Gastroesophageal sphincter (tissue), 4 donors: ENCODE measurements at regions not wholly inside any gene's neighbourhood (a gene's known extent, or its start where the extent isn't known, plus 50 kb on each side); places are given as distances from the start of the nearest gene placed in this dataset.

Experiments used
- ATAC-seq: fragments of 150-250 bp; one replicate; pipeline ENCODE4 v1.9.1; 2016; ENCODE audit warnings: mild to moderate bottlenecking, moderate library complexity
- H3K27ac ChIP-seq, 4 donors: fragments of 200-600 bp; sonication (generic) in 3 of 4; 1 replicate in 3 of 4; 2 replicates in 1 of 4; pipeline ENCODE4 v1.5.1; 2016 to 2019
- H3K27me3 ChIP-seq: fragments of 200-600 bp; sonication (generic); one replicate; pipeline ENCODE4 v1.5.1; 2019
- H3K36me3 ChIP-seq, 2 donors: fragments of 200-600 bp; sonication (generic); one replicate each; pipeline ENCODE4 v1.5.1; 2019; ENCODE audit warnings: control low read depth in 1 of 2
- H3K4me1 ChIP-seq, 3 donors: fragments of 200-600 bp; sonication (generic); 1 replicate in 2 of 3; 2 replicates in 1 of 3; pipeline ENCODE4 v1.5.1; 2016 to 2019; ENCODE audit warnings: control low read depth in 2 of 3
- H3K4me3 ChIP-seq, 2 donors: fragments of 200-600 bp; sonication (generic); one replicate each; pipeline ENCODE4 v1.5.1; 2019; ENCODE audit warnings: mild to moderate bottlenecking in 1 of 2, moderate library complexity in 1 of 2
- H3K9me3 ChIP-seq, 3 donors: fragments of 200-600 bp; sonication (generic); one replicate each; pipeline ENCODE4 v1.5.1; 2017 to 2019; ENCODE audit warnings: control low read depth in 2 of 3
- CTCF ChIP-seq, 4 experiments: fragments of 200-600 bp in 2 of 4; fragments of 450-650 bp in 2 of 4; sonication (generic) in 1 of 4; IDR thresholded peaks; one replicate each; pipeline ENCODE4 v1.5.1; 2017 to 2019; ENCODE audit warnings: antibody characterized with exemption in 4 of 4, mild to moderate bottlenecking in 2 of 4, moderate library complexity in 2 of 4
- EP300 ChIP-seq: sonication (generic); formaldehyde crosslinking; IDR thresholded peaks from one replicate; pipeline ENCODE4 v1.6.1; 2017; ENCODE audit warnings: antibody characterized with exemption, mild to moderate bottlenecking
- POLR2A ChIP-seq, 2 donors: fragments of 450-650 bp; IDR thresholded peaks; one replicate each; pipeline ENCODE4 v1.6.1; 2017; ENCODE audit warnings: antibody characterized with exemption in 2 of 2, mild to moderate bottlenecking in 2 of 2, moderate library complexity in 1 of 2
- POLR2AphosphoS5 ChIP-seq: sonication (generic); formaldehyde crosslinking; IDR thresholded peaks from one replicate; pipeline ENCODE4 v1.6.1; 2017; ENCODE audit warnings: antibody characterized with exemption
- whole genome bisulfite sequencing, 2 donors: methylation state at CpG; one replicate each; pipeline ENCODE4 v1.1.5; 2018; ENCODE audit warnings: low coverage in 1 of 2; 5-methylcytosine and 5-hydroxymethylcytosine counted together

DNA sequence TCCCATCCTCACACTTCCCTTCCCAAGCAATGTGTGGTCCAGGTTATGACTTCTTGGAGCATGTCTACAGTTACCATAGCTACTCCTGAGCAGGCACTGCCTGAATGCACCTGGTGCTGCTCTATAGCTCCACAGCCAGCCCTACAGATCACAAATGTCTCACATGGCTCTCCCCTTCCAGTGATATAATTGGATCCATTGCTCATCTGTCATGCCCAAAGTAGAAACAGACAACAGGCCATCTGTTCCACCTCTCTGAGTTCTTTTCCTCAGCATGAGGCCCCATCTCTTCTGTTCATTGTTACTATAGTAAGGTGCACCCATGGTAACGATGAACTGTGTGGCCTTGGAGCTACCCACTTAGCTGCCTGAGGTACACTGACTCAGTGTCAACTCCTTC lies 320.3 kb upstream of the ZC3H12C start:
- no peak for TF ChIP-seq POLR2AphosphoS5
- no peak for TF ChIP-seq CTCF (IDR thresholded peaks at IDR 0.05)
- TF ChIP-seq POLR2A (IDR thresholded peaks at IDR 0.05) = no peak
- no peak for TF ChIP-seq EP300
- no peaks in the 10 kb centered on the region for H3K4me1 ChIP-seq
- no peak overlapping the region for H3K27ac ChIP-seq
- WGBS, 2 donors = no CpG with 5 or more reads among the region's 1 CpG
- ATAC-seq = no peak
- H3K9me3 ChIP-seq = no peaks in the 10 kb centered on the region
- H3K36me3 ChIP-seq = no peaks in the 10 kb centered on the region
- H3K27me3 ChIP-seq = no peaks in the 10 kb centered on the region
- no peak overlapping the region for H3K4me3 ChIP-seq

- 53 to 79% methylated on average over 2 of the region's 2 CpGs for WGBS, 2 donors
Observed at GRCh38 chr11:109775686-109776085, 317.5 kb upstream of the ZC3H12C start.

DNA sequence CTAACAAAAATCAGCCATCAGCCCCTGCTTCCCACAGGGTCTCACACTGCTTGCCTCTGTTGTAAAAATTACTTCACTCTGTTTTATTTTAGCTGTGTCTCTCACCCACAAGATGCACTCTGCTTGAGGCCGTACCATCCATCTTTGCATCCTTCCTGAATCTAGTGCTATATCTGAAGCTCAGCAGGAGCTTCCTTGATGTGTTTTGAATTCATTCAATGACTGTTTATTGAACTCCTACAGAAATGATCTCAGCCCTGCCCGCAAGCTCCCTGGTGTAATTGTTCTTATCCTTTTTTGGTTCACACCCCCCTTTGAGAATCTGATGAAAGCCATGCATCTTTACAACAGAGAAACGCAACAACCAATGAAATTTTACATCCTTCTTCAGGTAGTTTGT lies 310.2 kb upstream of the ZC3H12C start:
- Histone ChIP-seq H3K4me3 (no peak overlapping the region), H3K4me1 (no peaks in the 10 kb centered on the region), H3K27ac (no peak overlapping the region), H3K27me3 (no peaks in the 10 kb centered on the region), H3K36me3 (no peaks in the 10 kb centered on the region), H3K9me3 (no peaks in the 10 kb centered on the region)
- ATAC-seq = no peak
- 70 to 81% methylated on average over 3 of the region's 3 CpGs for WGBS, 2 donors
- no peak for TF ChIP-seq EP300

More at GRCh38 chr11:109775686-109776085, 317.5 kb upstream of the ZC3H12C start:
- Histone ChIP-seq H3K36me3 (no peaks in the 10 kb centered on the region), H3K27ac (no peak overlapping the region), H3K9me3 (no peaks in the 10 kb centered on the region), H3K27me3 (no peaks in the 10 kb centered on the region), H3K4me3 (no peak overlapping the region), H3K4me1 (no peaks in the 10 kb centered on the region)
- TF ChIP-seq POLR2AphosphoS5 (no peak), EP300 (no peak), POLR2A (IDR thresholded peaks at IDR 0.05) (no peak), CTCF (IDR thresholded peaks at IDR 0.05) (no peak)
- no peak for ATAC-seq

DNA sequence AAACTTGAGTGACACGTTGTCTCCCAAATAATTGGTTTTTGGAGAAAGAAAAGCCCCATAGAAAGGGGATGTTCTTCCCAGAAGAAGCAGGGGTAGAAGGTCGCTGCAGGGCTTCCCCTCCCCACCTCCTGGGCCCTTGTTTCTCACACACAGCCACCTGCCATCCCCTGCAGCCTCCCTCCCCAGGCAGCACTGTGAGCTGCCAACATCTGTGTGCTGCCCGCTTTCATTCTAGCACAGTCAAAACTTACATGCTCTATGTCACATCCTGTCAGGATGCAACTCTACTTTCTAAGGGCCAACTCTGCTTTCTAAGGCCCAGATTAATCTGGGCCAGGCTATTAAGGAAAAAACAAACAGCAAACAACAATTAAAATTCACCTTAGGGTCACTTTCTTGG lies 309.4 kb upstream of the ZC3H12C start:
- Histone ChIP-seq H3K27ac (no peak overlapping the region), H3K4me1 (no peaks in the 10 kb centered on the region), H3K27me3 (no peaks in the 10 kb centered on the region), H3K4me3 (no peak overlapping the region), H3K9me3 (no peaks in the 10 kb centered on the region), H3K36me3 (no peaks in the 10 kb centered on the region)
- ATAC-seq = no peak
- WGBS, 2 donors = 25 to 71% methylated on average over 2 of the region's 3 CpGs
- TF ChIP-seq EP300 = no peak
- TF ChIP-seq CTCF (IDR thresholded peaks at IDR 0.05) = no peak
- TF ChIP-seq POLR2A (IDR thresholded peaks at IDR 0.05) = no peak
- TF ChIP-seq POLR2AphosphoS5 = no peak

- ATAC-seq = no peak
- no peaks in the 10 kb centered on the region for H3K27me3 ChIP-seq
- no peak overlapping the region for H3K27ac ChIP-seq
- WGBS, 2 donors = 77 to 93% methylated on average over 3 of the region's 3 CpGs
- no peaks in the 10 kb centered on the region for H3K36me3 ChIP-seq
- H3K9me3 ChIP-seq = no peaks in the 10 kb centered on the region
- TF ChIP-seq EP300 (no peak), CTCF (IDR thresholded peaks at IDR 0.05) (no peak), POLR2A (IDR thresholded peaks at IDR 0.05) (no peak), POLR2AphosphoS5 (no peak)
- H3K4me1 ChIP-seq = no peaks in the 10 kb centered on the region
- no peak overlapping the region for H3K4me3 ChIP-seq
Observed at GRCh38 chr11:109784536-109784935, 308.7 kb upstream of the ZC3H12C start.

DNA sequence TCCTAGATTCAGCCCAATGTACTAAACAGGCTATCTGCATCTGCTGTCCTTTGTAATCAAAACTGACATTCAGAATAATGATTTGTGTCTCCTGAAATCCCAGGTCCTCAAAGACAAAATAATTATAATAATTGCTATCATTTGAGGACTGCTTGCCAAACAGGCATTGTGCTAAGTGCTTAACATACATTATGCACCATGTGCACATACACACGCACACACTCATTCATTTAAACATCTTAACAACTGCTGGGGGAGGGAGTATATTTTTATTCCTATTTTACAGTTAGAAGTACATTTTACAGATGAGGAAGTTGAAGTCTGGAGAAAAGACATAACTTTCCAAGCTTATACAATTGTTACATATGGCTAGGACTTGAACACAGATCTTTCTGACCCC lies 308.0 kb upstream of the ZC3H12C start:
- no peaks in the 10 kb centered on the region for H3K9me3 ChIP-seq
- no peak overlapping the region for H3K4me3 ChIP-seq
- no peaks in the 10 kb centered on the region for H3K27me3 ChIP-seq
- no peaks in the 10 kb centered on the region for H3K4me1 ChIP-seq
- ATAC-seq = no peak
- H3K27ac ChIP-seq = no peak overlapping the region
- TF ChIP-seq POLR2A (IDR thresholded peaks at IDR 0.05) = no peak
- TF ChIP-seq EP300 = no peak
- no peak for TF ChIP-seq POLR2AphosphoS5
- TF ChIP-seq CTCF (IDR thresholded peaks at IDR 0.05) = no peak
- H3K36me3 ChIP-seq = no peaks in the 10 kb centered on the region
- WGBS, 2 donors = 71 to 87% methylated on average over 1 of the region's 1 CpG
